Chondrocyte (in vitro differentiated cells): ENCODE measurements at regions not wholly inside any gene's neighbourhood (a gene's known extent, or its start where the extent isn't known, plus 50 kb on each side); places are given as distances from the start of the nearest gene placed in this dataset.

Experiments used
- DNase-seq: peaks from one replicate; pipeline ENCODE4 v3.0.0; 2021; ENCODE audit warnings: mixed read lengths, low spot score
- H3K27ac Mint-ChIP-seq: one replicate; pipeline ENCODE4 v1.8.0; 2021; ENCODE audit warnings: mild to moderate bottlenecking, moderate library complexity, mixed read lengths; ENCODE audit not compliant: unreplicated experiment
- H3K27me3 Mint-ChIP-seq: 2 replicates; pipeline ENCODE4 v1.8.0; 2021; ENCODE audit warnings: low read depth, mixed read lengths
- H3K36me3 Mint-ChIP-seq: 2 replicates; pipeline ENCODE4 v1.8.0; 2021; ENCODE audit warnings: low read depth, mixed read lengths
- H3K4me1 Mint-ChIP-seq: 2 replicates; pipeline ENCODE4 v1.8.0; 2021; ENCODE audit warnings: low read depth, mild to moderate bottlenecking, mixed read lengths
- H3K4me3 Mint-ChIP-seq: one replicate; pipeline ENCODE4 v1.8.0; 2021; ENCODE audit warnings: mild to moderate bottlenecking, moderate library complexity, mixed read lengths; ENCODE audit not compliant: unreplicated experiment
- H3K9me3 Mint-ChIP-seq: 2 replicates; pipeline ENCODE4 v1.8.0; 2021; ENCODE audit warnings: low read depth, mixed read lengths
- CTCF ChIP-seq: fragments of 200-600 bp; sonication (generic); IDR thresholded peaks from 2 replicates; pipeline ENCODE4 v1.5.0; 2021; ENCODE audit warnings: antibody characterized with exemption, mild to moderate bottlenecking, moderate library complexity

- no peaks in the 10 kb centered on the region for H3K27me3 Mint-ChIP-seq
- H3K4me1 Mint-ChIP-seq, result peaks cover 25% of the 10 kb centered on the region
- DNase-seq, result no peak
- H3K4me3 Mint-ChIP-seq, result no peak overlapping the region
- no peak overlapping the region for H3K27ac Mint-ChIP-seq
- no peaks in the 10 kb centered on the region for H3K36me3 Mint-ChIP-seq
- TF ChIP-seq CTCF, result no peak
- no peaks in the 10 kb centered on the region for H3K9me3 Mint-ChIP-seq
These were observed 99.8 kb upstream of the C1orf21 start for GRCh38 chr1:184287001-184287400.

GRCh38 chr1:184289825-184290550, 96.8 kb upstream of the C1orf21 start:
- no peak for TF ChIP-seq CTCF
- Mint-ChIP-seq H3K9me3 (no peaks in the 10 kb centered on the region), H3K4me3 (no peak overlapping the region), H3K36me3 (no peaks in the 10 kb centered on the region), H3K27ac (no peak overlapping the region), H3K4me1 (peaks cover 12% of the 10 kb centered on the region), H3K27me3 (no peaks in the 10 kb centered on the region)
- DNase-seq, result no peak

GRCh38 chr1:184291701-184292100, 95.1 kb upstream of the C1orf21 start:
- no peaks in the 10 kb centered on the region for H3K9me3 Mint-ChIP-seq
- no peak overlapping the region for H3K4me3 Mint-ChIP-seq
- peaks cover 20% of the 10 kb centered on the region for H3K4me1 Mint-ChIP-seq
- no peak overlapping the region for H3K27ac Mint-ChIP-seq
- no peaks in the 10 kb centered on the region for H3K27me3 Mint-ChIP-seq
- no peak for DNase-seq
- H3K36me3 Mint-ChIP-seq, result no peaks in the 10 kb centered on the region
- no peak for TF ChIP-seq CTCF

- H3K36me3 Mint-ChIP-seq, result no peaks in the 10 kb centered on the region
- DNase-seq, result no peak
- H3K27ac Mint-ChIP-seq, result no peak overlapping the region
- H3K9me3 Mint-ChIP-seq, result no peaks in the 10 kb centered on the region
- no peaks in the 10 kb centered on the region for H3K27me3 Mint-ChIP-seq
- peaks cover 24% of the 10 kb centered on the region for H3K4me1 Mint-ChIP-seq
- no peak for TF ChIP-seq CTCF
- H3K4me3 Mint-ChIP-seq, result no peak overlapping the region
These were observed 94.7 kb upstream of the C1orf21 start for GRCh38 chr1:184292101-184292500.

- Mint-ChIP-seq H3K36me3 (no peaks in the 10 kb centered on the region), H3K9me3 (no peaks in the 10 kb centered on the region), H3K4me1 (peaks cover 44% of the 10 kb centered on the region), H3K27me3 (no peaks in the 10 kb centered on the region), H3K4me3 (no peak overlapping the region), H3K27ac (no peak overlapping the region)
- TF ChIP-seq CTCF, result no peak
- no peak for DNase-seq
These were observed 92.7 kb upstream of the C1orf21 start for GRCh38 chr1:184294101-184294500.
